SJSA1 (cell line): ENCODE measurements at regions not wholly inside any gene's neighbourhood (a gene's known extent, or its start where the extent isn't known, plus 50 kb on each side); places are given as distances from the start of the nearest gene placed in this dataset.

Source experiments
- DNase-seq, 2 experiments: peaks; one replicate each; pipeline ENCODE4 v3.0.0-alpha.2; 2015 to 2020; ENCODE audit warnings: low spot score in 2 of 2, low read depth in 1 of 2
- H3K27ac ChIP-seq: fragments of 250-450 bp; sonication (Bioruptor Pico); 2 replicates; pipeline ENCODE4 v1.5.1; 2020; ENCODE audit warnings: mild to moderate bottlenecking, moderate library complexity
- H3K27me3 ChIP-seq: fragments of 250-450 bp; sonication (Bioruptor Pico); replicated peaks from 2 replicates; pipeline ENCODE4 v1.5.1; 2020; ENCODE audit warnings: mild to moderate bottlenecking, moderate library complexity
- H3K36me3 ChIP-seq: fragments of 250-450 bp; sonication (Bioruptor Pico); 2 replicates; pipeline ENCODE4 v1.5.1; 2020; ENCODE audit warnings: mild to moderate bottlenecking
- H3K4me1 ChIP-seq: fragments of 250-450 bp; sonication (Bioruptor Pico); replicated peaks from 2 replicates; pipeline ENCODE4 v1.6.1; 2021; ENCODE audit warnings: mild to moderate bottlenecking
- H3K4me3 ChIP-seq: fragments of 250-450 bp; sonication (Bioruptor Pico); 2 replicates; pipeline ENCODE4 v1.5.1; 2020; ENCODE audit warnings: mild to moderate bottlenecking
- H3K9me3 ChIP-seq: fragments of 250-450 bp; sonication (Bioruptor Pico); replicated peaks from 2 replicates; pipeline ENCODE4 v1.5.1; 2020; ENCODE audit warnings: mild to moderate bottlenecking

DNA sequence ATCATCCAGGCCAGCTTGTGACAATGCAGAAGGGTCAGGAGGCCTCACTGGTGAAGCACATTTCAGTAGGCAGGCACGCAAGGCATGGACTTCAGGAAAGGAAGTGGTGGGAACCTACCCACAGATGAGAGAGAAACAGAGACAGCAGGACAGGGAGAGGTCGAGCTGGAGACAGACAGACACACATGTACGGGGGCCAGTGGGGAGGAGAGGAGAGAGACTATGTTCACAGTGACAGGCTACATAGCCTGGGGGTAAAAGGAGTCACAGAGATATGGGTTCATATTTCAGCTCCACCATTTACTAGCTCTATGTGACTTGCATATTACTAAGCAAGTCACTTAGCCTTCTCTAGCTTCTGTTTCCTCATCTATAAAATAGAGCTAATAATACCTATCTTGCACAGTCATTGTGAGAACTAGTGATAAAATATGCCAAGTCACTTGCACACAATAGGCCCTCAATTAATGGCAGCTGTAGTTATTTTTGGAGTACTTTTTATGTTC is 91.1 kb upstream of the FUT8 start:
- Histone ChIP-seq H3K36me3 (no peaks in the 10 kb centered on the region), H3K4me3 (no peak overlapping the region), H3K27ac (no peak overlapping the region), H3K4me1 (no peaks in the 10 kb centered on the region), H3K27me3 (no peaks in the 10 kb centered on the region), H3K9me3 (no peaks in the 10 kb centered on the region)
- no peak for DNase-seq

GRCh38 chr14:65329481-65329880 is 83.0 kb upstream of the FUT8 start:
- no peaks in the 10 kb centered on the region for H3K36me3 ChIP-seq
- DNase-seq, result no peak
- no peak overlapping the region for H3K27ac ChIP-seq

GRCh38 chr14:65329911-65330310 is 82.6 kb upstream of the FUT8 start:
- Histone ChIP-seq H3K27me3 (no peaks in the 10 kb centered on the region), H3K27ac (no peak overlapping the region), H3K9me3 (no peaks in the 10 kb centered on the region), H3K36me3 (no peaks in the 10 kb centered on the region), H3K4me3 (no peak overlapping the region), H3K4me1 (peaks cover 30% of the 10 kb centered on the region)
- DNase-seq, result no peak

More at GRCh38 chr14:65329481-65329880, 83.0 kb upstream of the FUT8 start:
- H3K4me3 ChIP-seq, result no peak overlapping the region
- no peaks in the 10 kb centered on the region for H3K9me3 ChIP-seq
- no peaks in the 10 kb centered on the region for H3K27me3 ChIP-seq
- peaks cover 25% of the 10 kb centered on the region for H3K4me1 ChIP-seq

GRCh38 chr14:65330416-65330815 is 82.1 kb upstream of the FUT8 start:
- DNase-seq, result no peak
- no peaks in the 10 kb centered on the region for H3K9me3 ChIP-seq
- peaks cover 35% of the 10 kb centered on the region for H3K4me1 ChIP-seq
- no peak overlapping the region for H3K4me3 ChIP-seq
- H3K27ac ChIP-seq, result no peak overlapping the region
- H3K27me3 ChIP-seq, result no peaks in the 10 kb centered on the region
- H3K36me3 ChIP-seq, result no peaks in the 10 kb centered on the region

DNA sequence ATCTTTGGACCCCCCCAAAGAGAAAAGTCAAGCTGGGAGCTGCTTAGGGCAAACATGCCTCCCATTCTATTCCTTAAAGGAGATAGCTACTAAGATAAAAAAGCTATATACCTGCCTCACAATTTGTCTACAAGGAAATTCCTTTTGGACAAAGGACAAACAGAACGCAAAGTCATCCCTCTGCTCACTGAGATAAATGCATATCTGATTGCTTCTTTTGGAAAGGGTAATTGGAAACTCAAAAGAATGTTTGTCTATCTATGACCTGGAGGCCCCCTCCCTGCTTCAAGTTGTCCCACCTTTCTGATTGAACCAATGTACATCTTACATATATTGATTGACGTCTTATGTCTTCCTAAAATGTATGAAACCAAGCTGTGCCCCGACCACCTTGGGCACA is 80.9 kb upstream of the FUT8 start:
- Histone ChIP-seq H3K9me3 (no peaks in the 10 kb centered on the region), H3K27me3 (no peaks in the 10 kb centered on the region), H3K27ac (no peak overlapping the region), H3K4me3 (no peak overlapping the region), H3K4me1 (peaks cover 47% of the 10 kb centered on the region), H3K36me3 (no peaks in the 10 kb centered on the region)
- DNase-seq, result no peak

DNA sequence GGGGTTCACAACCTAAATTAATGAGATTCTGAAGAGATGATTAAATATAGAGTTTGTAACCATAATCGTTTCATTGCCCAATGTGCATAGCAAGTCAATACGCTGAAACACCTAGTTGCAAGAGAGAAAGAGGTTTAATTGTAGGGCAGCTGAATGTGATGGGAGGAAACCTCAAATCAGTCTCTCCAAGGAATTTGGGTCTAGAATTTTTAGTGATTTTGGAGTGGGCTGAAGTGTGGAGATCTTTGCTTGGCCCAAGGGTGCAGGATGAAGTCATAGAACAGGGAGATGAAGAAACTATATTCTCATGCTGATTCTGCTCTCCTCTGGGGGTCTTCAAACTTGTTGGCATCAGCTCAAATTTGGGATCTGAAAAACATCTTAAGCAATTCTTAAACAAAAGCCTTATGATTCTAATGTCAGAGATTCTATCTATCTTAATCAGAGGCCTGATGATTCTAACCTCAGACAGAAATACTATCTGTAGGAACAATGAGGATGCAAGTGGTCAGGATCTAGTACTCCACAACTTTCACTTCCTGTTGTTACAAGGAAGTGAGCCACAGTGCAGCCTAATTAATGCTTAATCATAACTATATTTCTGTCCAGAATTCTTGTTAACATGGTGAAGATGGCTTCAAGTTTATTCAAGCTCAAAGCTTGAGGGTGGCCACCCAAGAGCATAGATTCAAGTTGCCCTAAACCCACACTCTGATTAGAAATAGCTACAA is 80.2 kb upstream of the FUT8 start:
- peaks cover 48% of the 10 kb centered on the region for H3K4me1 ChIP-seq
- no peaks in the 10 kb centered on the region for H3K27me3 ChIP-seq
- H3K4me3 ChIP-seq, result no peak overlapping the region
- H3K9me3 ChIP-seq, result no peaks in the 10 kb centered on the region
- H3K36me3 ChIP-seq, result no peaks in the 10 kb centered on the region
- H3K27ac ChIP-seq, result peak overlapping the region; percentile 76
- DNase-seq, result peak in 1 of 2 experiments; percentile 31

DNA sequence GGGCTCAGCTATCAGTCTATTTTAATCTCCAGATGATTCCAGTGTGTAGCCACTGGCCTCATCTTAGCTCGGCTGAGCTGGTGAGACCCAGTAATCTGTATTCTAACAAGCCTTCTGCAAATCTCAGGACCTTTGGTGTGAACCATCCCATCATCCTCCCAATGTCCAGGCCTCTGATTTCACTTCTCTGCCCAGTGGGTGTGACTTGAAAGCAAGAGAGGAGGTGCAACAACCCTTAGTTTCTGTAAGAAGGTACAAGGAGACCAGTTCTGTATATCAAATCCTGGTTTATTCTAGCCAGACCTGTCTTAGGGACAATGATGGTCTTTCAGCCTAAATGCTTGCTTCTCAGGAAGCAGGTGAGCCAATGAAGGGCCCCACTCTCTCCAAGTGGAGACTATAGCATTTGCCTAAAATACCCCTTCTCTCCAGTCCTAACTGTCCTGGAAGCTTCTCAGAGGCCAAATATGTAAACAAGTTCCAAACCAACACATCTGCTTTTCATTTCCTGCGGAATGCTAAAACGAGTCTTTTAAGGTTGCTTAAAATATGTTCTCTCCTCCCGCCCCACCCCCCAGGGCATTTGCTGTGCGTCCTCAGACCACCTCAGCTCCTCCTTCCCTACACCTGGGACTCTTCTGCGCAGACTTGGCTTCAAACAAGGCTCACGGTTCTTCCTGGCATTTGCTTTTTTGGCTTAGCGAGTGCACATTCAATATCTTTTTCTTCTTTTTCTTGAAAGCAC is 78.4 kb upstream of the FUT8 start:
- Histone ChIP-seq H3K36me3 (no peaks in the 10 kb centered on the region), H3K4me1 (peaks cover 48% of the 10 kb centered on the region), H3K27ac (peak overlapping the region; percentile 76), H3K4me3 (no peak overlapping the region), H3K9me3 (no peaks in the 10 kb centered on the region), H3K27me3 (no peaks in the 10 kb centered on the region)
- peak; percentile 81 to 88 for DNase-seq

- H3K9me3 ChIP-seq, result no peaks in the 10 kb centered on the region
- no peak overlapping the region for H3K4me3 ChIP-seq
Observed at GRCh38 chr14:65334765-65335410, 77.6 kb upstream of the FUT8 start.

DNA sequence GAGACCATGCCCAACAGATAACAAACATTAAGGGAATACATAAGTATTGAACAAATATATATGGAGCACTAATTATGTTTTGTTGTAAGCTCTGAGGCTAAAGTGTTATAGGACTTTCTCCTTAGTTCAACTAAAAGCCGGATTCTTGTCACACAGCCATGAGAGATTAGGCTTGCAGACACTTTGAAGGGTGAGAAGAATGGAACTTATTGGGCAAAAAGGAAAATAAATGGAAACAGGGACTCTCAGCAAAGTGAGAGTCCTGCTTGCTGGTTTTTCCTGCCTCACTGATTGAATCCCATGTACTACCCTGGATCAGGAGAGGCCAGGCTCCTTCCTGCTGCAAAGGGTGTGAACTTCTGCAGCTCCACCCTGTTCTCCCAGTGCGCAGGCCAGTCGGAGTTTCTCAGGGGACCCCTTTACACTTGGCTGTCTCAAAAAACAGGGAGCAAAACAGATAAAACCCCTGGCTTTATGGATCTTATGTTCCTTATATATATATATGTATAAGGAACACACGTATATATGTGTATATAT is 77.1 kb upstream of the FUT8 start:
- H3K27ac ChIP-seq, result peak overlapping the region; percentile 76

More at GRCh38 chr14:65334765-65335410, 77.6 kb upstream of the FUT8 start:
- no peaks in the 10 kb centered on the region for H3K27me3 ChIP-seq
- peaks cover 48% of the 10 kb centered on the region for H3K4me1 ChIP-seq
- no peak for DNase-seq
- H3K27ac ChIP-seq, result peak overlapping the region; percentile 76
- H3K36me3 ChIP-seq, result no peaks in the 10 kb centered on the region

DNA sequence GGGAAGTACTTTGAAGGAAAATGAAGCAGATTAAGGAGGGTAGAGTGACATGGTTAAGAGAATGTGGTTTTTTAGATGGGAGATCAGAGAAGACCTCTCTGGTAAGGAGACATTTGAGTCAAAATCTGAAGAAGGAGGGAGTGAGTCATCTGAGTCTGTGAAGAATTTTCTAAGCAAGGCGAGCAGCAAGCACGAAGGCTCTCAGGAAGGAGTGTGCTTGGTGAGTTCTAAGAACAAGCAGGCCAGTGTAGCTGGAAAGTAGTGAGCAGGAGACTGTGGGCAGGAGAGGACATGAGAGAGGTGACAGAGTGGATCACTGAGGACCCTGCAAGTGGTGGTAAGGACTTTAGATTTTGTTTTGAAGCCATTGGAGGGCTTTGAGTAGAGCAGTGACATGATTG is 76.3 kb upstream of the FUT8 start:
- H3K27ac ChIP-seq, result peak overlapping the region; percentile 29; the same call in 1 of the 2 replicates
- H3K27me3 ChIP-seq, result no peaks in the 10 kb centered on the region
- peaks cover 48% of the 10 kb centered on the region for H3K4me1 ChIP-seq
- H3K4me3 ChIP-seq, result no peak overlapping the region
- H3K36me3 ChIP-seq, result no peaks in the 10 kb centered on the region
- no peaks in the 10 kb centered on the region for H3K9me3 ChIP-seq
- peak in 1 of 2 experiments; percentile 51 for DNase-seq

More for the DNA sequence above, 77.1 kb upstream of the FUT8 start:
- Histone ChIP-seq H3K36me3 (no peaks in the 10 kb centered on the region), H3K9me3 (no peaks in the 10 kb centered on the region), H3K4me3 (no peak overlapping the region), H3K27me3 (no peaks in the 10 kb centered on the region), H3K4me1 (peaks cover 48% of the 10 kb centered on the region)
- no peak for DNase-seq

- no peak for DNase-seq
- no peaks in the 10 kb centered on the region for H3K9me3 ChIP-seq
- no peaks in the 10 kb centered on the region for H3K36me3 ChIP-seq
- peaks cover 19% of the 10 kb centered on the region for H3K4me1 ChIP-seq
- H3K4me3 ChIP-seq, result no peak overlapping the region
- no peaks in the 10 kb centered on the region for H3K27me3 ChIP-seq
- H3K27ac ChIP-seq, result no peak overlapping the region
Observed at GRCh38 chr14:65339866-65340265, 72.7 kb upstream of the FUT8 start.

- Histone ChIP-seq H3K36me3 (no peaks in the 10 kb centered on the region), H3K4me3 (no peak overlapping the region), H3K4me1 (no peaks in the 10 kb centered on the region), H3K9me3 (no peaks in the 10 kb centered on the region), H3K27ac (no peak overlapping the region), H3K27me3 (no peaks in the 10 kb centered on the region)
- DNase-seq, result no peak
Observed at GRCh38 chr14:65344011-65344410, 68.5 kb upstream of the FUT8 start.

GRCh38 chr14:65345266-65345665 is 67.3 kb upstream of the FUT8 start:
- H3K9me3 ChIP-seq, result no peaks in the 10 kb centered on the region
- no peaks in the 10 kb centered on the region for H3K27me3 ChIP-seq
- DNase-seq, result no peak
- H3K4me1 ChIP-seq, result no peaks in the 10 kb centered on the region
- no peak overlapping the region for H3K4me3 ChIP-seq
- no peaks in the 10 kb centered on the region for H3K36me3 ChIP-seq
- no peak overlapping the region for H3K27ac ChIP-seq
